ENCODE measurements at regions not wholly inside any gene's neighbourhood (a gene's known extent, or its start where the extent isn't known, plus 50 kb on each side); places are given as distances from the start of the nearest gene placed in this dataset.

- TF ChIP-seq, protein P1, sequence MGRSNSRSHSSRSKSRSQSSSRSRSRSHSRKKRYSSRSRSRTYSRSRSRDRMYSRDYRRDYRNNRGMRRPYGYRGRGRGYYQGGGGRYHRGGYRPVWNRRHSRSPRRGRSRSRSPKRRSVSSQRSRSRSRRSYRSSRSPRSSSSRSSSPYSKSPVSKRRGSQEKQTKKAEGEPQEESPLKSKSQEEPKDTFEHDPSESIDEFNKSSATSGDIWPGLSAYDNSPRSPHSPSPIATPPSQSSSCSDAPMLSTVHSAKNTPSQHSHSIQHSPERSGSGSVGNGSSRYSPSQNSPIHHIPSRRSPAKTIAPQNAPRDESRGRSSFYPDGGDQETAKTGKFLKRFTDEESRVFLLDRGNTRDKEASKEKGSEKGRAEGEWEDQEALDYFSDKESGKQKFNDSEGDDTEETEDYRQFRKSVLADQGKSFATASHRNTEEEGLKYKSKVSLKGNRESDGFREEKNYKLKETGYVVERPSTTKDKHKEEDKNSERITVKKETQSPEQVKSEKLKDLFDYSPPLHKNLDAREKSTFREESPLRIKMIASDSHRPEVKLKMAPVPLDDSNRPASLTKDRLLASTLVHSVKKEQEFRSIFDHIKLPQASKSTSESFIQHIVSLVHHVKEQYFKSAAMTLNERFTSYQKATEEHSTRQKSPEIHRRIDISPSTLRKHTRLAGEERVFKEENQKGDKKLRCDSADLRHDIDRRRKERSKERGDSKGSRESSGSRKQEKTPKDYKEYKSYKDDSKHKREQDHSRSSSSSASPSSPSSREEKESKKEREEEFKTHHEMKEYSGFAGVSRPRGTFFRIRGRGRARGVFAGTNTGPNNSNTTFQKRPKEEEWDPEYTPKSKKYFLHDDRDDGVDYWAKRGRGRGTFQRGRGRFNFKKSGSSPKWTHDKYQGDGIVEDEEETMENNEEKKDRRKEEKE (IDR thresholded peaks at IDR 0.05), result no peak
- no peak for TF ChIP-seq PAX5 (IDR thresholded peaks at IDR 0.05; ENCODE audit: borderline replicate concordance, low read depth, low read length)
Measured at GRCh38 chr2:31813016-31813415, 197.8 kb downstream of the MEMO1 start (continued).

- Histone ChIP-seq H3K9ac (ENCODE audit: control insufficient read depth, insufficient read depth, low read length) (peak overlapping the region; percentile 40; the same call in 1 of the 2 replicates), H3K79me2 (ENCODE audit: control insufficient read depth, insufficient read depth, low read length) (no peaks in the 10 kb centered on the region), H3K27ac (ENCODE audit: control insufficient read depth, insufficient read depth) (peak overlapping the region; percentile 59; the same call in 1 of the 2 replicates), H3K4me3 (no peak overlapping the region), H2AFZ (ENCODE audit: control insufficient read depth, low read depth, low read length) (peak overlapping the region; percentile 78), H4K20me1 (ENCODE audit: control insufficient read depth, insufficient read depth) (no peaks in the 10 kb centered on the region), H3K36me3 (ENCODE audit: control insufficient read depth in 2 of 2, insufficient read depth in 2 of 2, low read length in 1 of 2) (no peaks in the 10 kb centered on the region), H3K4me1 (ENCODE audit: control insufficient read depth, insufficient read depth, low read length) (peaks cover 9% of the 10 kb centered on the region), H3K27me3 (replicated peaks in 1 of 2; ENCODE audit: control insufficient read depth in 2 of 2, insufficient read depth in 2 of 2, low read length in 1 of 2) (no peaks in the 10 kb centered on the region), H3K4me2 (ENCODE audit: control insufficient read depth, insufficient read depth) (peak overlapping the region; percentile 31), H3K9me3 (replicated peaks; ENCODE audit: control insufficient read depth, insufficient read depth, low read length) (no peaks in the 10 kb centered on the region)
- peak; percentile 99 for FAIRE-seq
- no TSS peak for BruUV-seq (replicated peaks)
- TF ChIP-seq TBL1XR1 (IDR thresholded peaks at IDR 0.05; ENCODE audit: low read depth, low read length) (no peak), ETV6 (conservative IDR thresholded peaks at IDR 0.05 in 1 of 2, IDR thresholded peaks at IDR 0.05 in 1 of 2; ENCODE audit: borderline replicate concordance in 1 of 2, low read depth in 1 of 2) (peak in 1 of 2 experiments; percentile 65; a peak in 1 of 4 replicates), ESRRA (IDR thresholded peaks at IDR 0.05; ENCODE audit: low read length) (no peak), GABPA (IDR thresholded peaks at IDR 0.05; ENCODE audit: low read depth) (peak; percentile 50; the same call in 1 of the 2 replicates), RUNX3 (IDR thresholded peaks at IDR 0.05; ENCODE audit: low read length) (peak; percentile 25; the same call in 1 of the 2 replicates), GATAD2B (conservative IDR thresholded peaks at IDR 0.05; ENCODE audit: low read depth) (no peak), YY1 (IDR thresholded peaks at IDR 0.05; ENCODE audit: low read depth, low read length) (0 out of 2 replicates have a peak, but pooled peaks have one; percentile 11), CBX5 (IDR thresholded peaks at IDR 0.05; ENCODE audit: low read depth) (peak; percentile 67; the same call in 1 of the 2 replicates), SPI1 (IDR thresholded peaks at IDR 0.05; ENCODE audit: borderline replicate concordance, insufficient read depth, low read depth, low read length) (peak; percentile 94), SIX5 (IDR thresholded peaks at IDR 0.05; ENCODE audit: low read depth, low read length, severe bottlenecking) (peak; percentile 12)
- ChIA-PET POLR2A (no interaction called here), SMC1A (ENCODE audit: uncharacterized antibody, unreplicated experiment) (interaction anchor here (0.6 to 0.9 kb wide), 3 partner anchors 50 to 225 kb away, joined by 3 read pairs; no protein-coding TSS in a partner anchor), CTCF (no interaction called here), RAD21 (ENCODE audit: unreplicated experiment) (no interaction called here)
- in situ Hi-C loops (cut with MboI), result no loop called here
- WGBS (ENCODE audit: insufficient coverage, insufficient replicate concordance, low lambda C conversion rate, missing lambda C conversion rate), result 4% methylated on average over 2 of the region's 2 CpGs
- intact Hi-C loops (cut with micrococcal nuclease; ENCODE audit: unreplicated experiment), result no loop called here
- ATAC-seq, result peak; percentile 98
- DNase-seq (ENCODE audit: low read depth, low spot score), result peak; percentile 68
Measured at GRCh38 chr2:31812051-31812798, 198.6 kb downstream of the MEMO1 start.

Data from GM12878 (cell line).